H9 (cell line): ENCODE measurements at regions not wholly inside any gene's neighbourhood (a gene's known extent, or its start where the extent isn't known, plus 50 kb on each side); places are given as distances from the start of the nearest gene placed in this dataset.

Experiments
- DNase-seq: peaks from one replicate; pipeline ENCODE4 v3.0.0-alpha.2; 2017
- H2AFZ ChIP-seq: one replicate; pipeline ENCODE4 v1.6.1; 2013; ENCODE audit warnings: mild to moderate bottlenecking, low read length, control low read depth, moderate library complexity
- H2AK5ac ChIP-seq: 2 replicates; pipeline ENCODE4 v1.6.1; 2013; ENCODE audit warnings: low read length, control low read depth, mixed read lengths; ENCODE audit not compliant: insufficient read length
- H2BK120ac ChIP-seq: one replicate; pipeline ENCODE4 v1.6.1; 2013; ENCODE audit warnings: low read depth, mild to moderate bottlenecking, low read length, control low read depth, inconsistent platforms; ENCODE audit not compliant: poor library complexity, severe bottlenecking
- H2BK12ac ChIP-seq: 2 replicates; pipeline ENCODE4 v1.6.1; 2013; ENCODE audit warnings: low read length, control low read depth, mixed read lengths, low read depth; ENCODE audit not compliant: insufficient read length
- H2BK15ac ChIP-seq: 2 replicates; pipeline ENCODE4 v1.6.1; 2013; ENCODE audit warnings: low read depth, low read length, control low read depth
- H2BK20ac ChIP-seq: one replicate; pipeline ENCODE4 v1.6.1; 2013; ENCODE audit warnings: low read depth, mild to moderate bottlenecking, low read length, control low read depth, inconsistent platforms; ENCODE audit not compliant: poor library complexity, severe bottlenecking
- H2BK5ac ChIP-seq: 2 replicates; pipeline ENCODE4 v1.6.1; 2013; ENCODE audit warnings: low read length, control low read depth, mixed read lengths; ENCODE audit not compliant: insufficient read length
- H3K14ac ChIP-seq: 2 replicates; pipeline ENCODE4 v1.6.1; 2013; ENCODE audit warnings: low read length, control low read depth; ENCODE audit not compliant: insufficient read depth
- H3K18ac ChIP-seq: 2 replicates; pipeline ENCODE4 v1.6.1; 2013; ENCODE audit warnings: low read depth, mild to moderate bottlenecking, mixed read lengths, low read length, control low read depth; ENCODE audit not compliant: insufficient read length
- H3K23ac ChIP-seq: 2 replicates; pipeline ENCODE4 v1.6.1; 2013; ENCODE audit warnings: low read length, control low read depth, mixed read lengths, low read depth; ENCODE audit not compliant: insufficient read length
- H3K23me2 ChIP-seq: 2 replicates; pipeline ENCODE4 v1.6.1; 2013; ENCODE audit warnings: low read depth, mild to moderate bottlenecking, mixed read lengths, low read length, control low read depth; ENCODE audit not compliant: insufficient read length, poor library complexity, severe bottlenecking
- H3K27ac ChIP-seq: 2 replicates; pipeline ENCODE4 v1.5.1; 2013; ENCODE audit warnings: low read length, control low read depth, mixed read lengths, low read depth; ENCODE audit not compliant: insufficient read length
- H3K27me3 ChIP-seq: 2 replicates; pipeline ENCODE4 v1.6.1; 2013; ENCODE audit warnings: low read length, control low read depth, inconsistent platforms; ENCODE audit not compliant: insufficient read depth
- H3K4ac ChIP-seq: 2 replicates; pipeline ENCODE4 v1.6.1; 2013; ENCODE audit warnings: low read depth, mild to moderate bottlenecking, control low read depth, inconsistent platforms, low read length, moderate library complexity
- H3K4me1 ChIP-seq: 2 replicates; pipeline ENCODE4 v1.6.1; 2013; ENCODE audit warnings: low read length, control low read depth, inconsistent platforms; ENCODE audit not compliant: insufficient read depth
- H3K4me2 ChIP-seq: 2 replicates; pipeline ENCODE4 v1.6.1; 2013; ENCODE audit warnings: low read length, control low read depth, mixed read lengths; ENCODE audit not compliant: insufficient read length, insufficient read depth
- H3K56ac ChIP-seq: 2 replicates; pipeline ENCODE4 v1.6.1; 2013; ENCODE audit warnings: low read depth, mild to moderate bottlenecking, mixed read lengths, low read length, control low read depth; ENCODE audit not compliant: insufficient read length
- H3K79me1 ChIP-seq: 2 replicates; pipeline ENCODE4 v1.6.1; 2013; ENCODE audit warnings: low read depth, mild to moderate bottlenecking, moderate library complexity, low read length, control low read depth, inconsistent platforms; ENCODE audit not compliant: insufficient read depth, poor library complexity, severe bottlenecking
- H3K79me2 ChIP-seq: 2 replicates; pipeline ENCODE4 v1.6.1; 2013; ENCODE audit warnings: low read length, control low read depth, inconsistent platforms; ENCODE audit not compliant: insufficient read depth
- H3K9ac ChIP-seq: 2 replicates; pipeline ENCODE4 v1.6.1; 2013; ENCODE audit warnings: low read length, control low read depth, mixed read lengths; ENCODE audit not compliant: insufficient read length; ENCODE audit errors: extremely low read depth
- H3K9me3 ChIP-seq: one replicate; pipeline ENCODE4 v1.6.1; 2013; ENCODE audit warnings: low read depth, low read length, inconsistent platforms; ENCODE audit not compliant: control insufficient read depth
- H3T11ph ChIP-seq: one replicate; pipeline ENCODE4 v1.6.1; 2013; ENCODE audit warnings: mild to moderate bottlenecking, low read length, control low read depth, inconsistent platforms
- H4K20me1 ChIP-seq: one replicate; pipeline ENCODE4 v1.6.1; 2013; ENCODE audit not compliant: control insufficient read depth, insufficient read length, insufficient read depth
- H4K5ac ChIP-seq: 2 replicates; pipeline ENCODE4 v1.6.1; 2013; ENCODE audit warnings: low read depth, mild to moderate bottlenecking, mixed read lengths, low read length, control low read depth; ENCODE audit not compliant: insufficient read length
- H4K8ac ChIP-seq: replicated peaks from 2 replicates; pipeline ENCODE4 v1.6.1; 2013; ENCODE audit warnings: low read length, control low read depth, mixed read lengths, low read depth; ENCODE audit not compliant: insufficient read length
- H4K91ac ChIP-seq: 2 replicates; pipeline ENCODE4 v1.6.1; 2013; ENCODE audit warnings: low read depth, mild to moderate bottlenecking, moderate library complexity, mixed read lengths, low read length, control low read depth; ENCODE audit not compliant: insufficient read length
- H3K27ac Mint-ChIP-seq, 3 experiments: 2 replicates in 2 of 3; 3 replicates in 1 of 3; pipeline ENCODE4 v1.8.0; 2020 to 2021; ENCODE audit warnings: mixed read lengths in 3 of 3, mild to moderate bottlenecking in 1 of 3, moderate library complexity in 1 of 3
- H3K27me3 Mint-ChIP-seq: 2 replicates; pipeline ENCODE4 v1.8.0; 2021; ENCODE audit warnings: low read depth, mild to moderate bottlenecking, moderate library complexity, mixed read lengths
- H3K36me3 Mint-ChIP-seq, 3 experiments: 2 replicates in 2 of 3; 3 replicates in 1 of 3; pipeline ENCODE4 v1.8.0; 2020 to 2021; ENCODE audit warnings: low read depth in 3 of 3, mixed read lengths in 3 of 3; ENCODE audit not compliant: insufficient read depth in 1 of 3
- H3K4me1 Mint-ChIP-seq, 2 experiments: 2 replicates each; pipeline ENCODE4 v1.8.0; 2020; ENCODE audit warnings: mixed read lengths in 2 of 2
- H3K4me3 Mint-ChIP-seq, 2 experiments: 2 replicates in 1 of 2; 3 replicates in 1 of 2; pipeline ENCODE4 v1.8.0; 2020 to 2021; ENCODE audit warnings: mild to moderate bottlenecking in 2 of 2, mixed read lengths in 2 of 2, moderate library complexity in 1 of 2
- H3K9me3 Mint-ChIP-seq, 2 experiments: 2 replicates in 1 of 2; 3 replicates in 1 of 2; pipeline ENCODE4 v1.8.0; 2020; ENCODE audit warnings: mild to moderate bottlenecking in 2 of 2, mixed read lengths in 2 of 2, moderate library complexity in 1 of 2
- WGBS: extraction: QIAGEN DNeasy Blood & Tissue Kit; methylation state at CpG from one replicate; pipeline ENCODE4 v1.1.7; 2013; ENCODE audit warnings: missing lambda C conversion rate, low lambda C conversion rate, mixed read lengths; ENCODE audit not compliant: insufficient read length; ENCODE audit errors: extremely low coverage; 5-methylcytosine and 5-hydroxymethylcytosine counted together
- TF ChIP-seq, protein P1 (sequence below): fragments of 200-600 bp; sonication (generic); conservative IDR thresholded peaks from 3 replicates; pipeline ENCODE4 v1.8.0; 2021; ENCODE audit warnings: antibody characterized with exemption, mild to moderate bottlenecking

DNA sequence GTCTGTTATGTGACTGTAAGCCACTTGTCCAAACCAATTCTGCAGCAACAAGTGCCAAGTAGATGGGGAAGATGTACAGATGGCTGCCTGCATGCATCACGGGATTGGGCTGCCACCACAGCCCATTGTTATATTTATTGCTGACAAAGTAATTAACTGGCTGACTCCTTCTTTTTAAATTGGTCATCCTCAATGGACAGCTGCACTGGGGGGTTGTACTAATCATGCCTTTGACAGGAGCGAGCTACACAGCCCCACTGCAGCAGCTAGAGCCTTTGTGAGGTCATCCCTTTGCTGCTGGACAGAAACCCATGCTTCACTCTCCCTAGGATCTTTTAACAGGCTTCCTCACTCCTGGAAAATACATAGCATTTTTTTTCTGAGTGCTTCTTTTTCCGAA, 146.7 kb upstream of the CXXC4 start:
- WGBS, result no CpG with 5 or more reads among the region's 3 CpGs
- Histone ChIP-seq H3K27me3 (no peaks in the 10 kb centered on the region), H2AK5ac (no peak overlapping the region), H3K14ac (no peak overlapping the region), H2AFZ (no peak overlapping the region), H3K56ac (no peak overlapping the region), H4K20me1 (no peaks in the 10 kb centered on the region), H3K9me3 (no peaks in the 10 kb centered on the region), H2BK15ac (no peak overlapping the region), H3K9ac (no peak overlapping the region), H3K23ac (no peak overlapping the region), H3K79me2 (no peaks in the 10 kb centered on the region), H3T11ph (no peak overlapping the region), H3K79me1 (no peaks in the 10 kb centered on the region), H2BK20ac (no peak overlapping the region), H3K4ac (no peak overlapping the region), H3K18ac (no peak overlapping the region), H3K23me2 (no peaks in the 10 kb centered on the region), H2BK12ac (no peak overlapping the region), H3K4me2 (no peak overlapping the region), H2BK120ac (no peak overlapping the region), H3K4me1 (no peaks in the 10 kb centered on the region), H4K5ac (no peak overlapping the region), H2BK5ac (no peak overlapping the region), H3K27ac (no peak overlapping the region), H4K91ac (no peak overlapping the region), H4K8ac (no peak overlapping the region)
- Mint-ChIP-seq H3K27me3 (no peaks in the 10 kb centered on the region), H3K4me1 (peaks cover 2% of the 10 kb centered on the region in 2 experiments; a peak in 2 of 4 replicates), H3K27ac (no peak overlapping the region), H3K9me3 (no peaks in the 10 kb centered on the region), H3K36me3 (no peaks in the 10 kb centered on the region), H3K4me3 (no peak overlapping the region)
- TF ChIP-seq, protein P1, sequence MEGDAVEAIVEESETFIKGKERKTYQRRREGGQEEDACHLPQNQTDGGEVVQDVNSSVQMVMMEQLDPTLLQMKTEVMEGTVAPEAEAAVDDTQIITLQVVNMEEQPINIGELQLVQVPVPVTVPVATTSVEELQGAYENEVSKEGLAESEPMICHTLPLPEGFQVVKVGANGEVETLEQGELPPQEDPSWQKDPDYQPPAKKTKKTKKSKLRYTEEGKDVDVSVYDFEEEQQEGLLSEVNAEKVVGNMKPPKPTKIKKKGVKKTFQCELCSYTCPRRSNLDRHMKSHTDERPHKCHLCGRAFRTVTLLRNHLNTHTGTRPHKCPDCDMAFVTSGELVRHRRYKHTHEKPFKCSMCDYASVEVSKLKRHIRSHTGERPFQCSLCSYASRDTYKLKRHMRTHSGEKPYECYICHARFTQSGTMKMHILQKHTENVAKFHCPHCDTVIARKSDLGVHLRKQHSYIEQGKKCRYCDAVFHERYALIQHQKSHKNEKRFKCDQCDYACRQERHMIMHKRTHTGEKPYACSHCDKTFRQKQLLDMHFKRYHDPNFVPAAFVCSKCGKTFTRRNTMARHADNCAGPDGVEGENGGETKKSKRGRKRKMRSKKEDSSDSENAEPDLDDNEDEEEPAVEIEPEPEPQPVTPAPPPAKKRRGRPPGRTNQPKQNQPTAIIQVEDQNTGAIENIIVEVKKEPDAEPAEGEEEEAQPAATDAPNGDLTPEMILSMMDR, result no peak
- no peak for DNase-seq
